ENCODE measurements at regions not wholly inside any gene's neighbourhood (a gene's known extent, or its start where the extent isn't known, plus 50 kb on each side); places are given as distances from the start of the nearest gene placed in this dataset.

DNA sequence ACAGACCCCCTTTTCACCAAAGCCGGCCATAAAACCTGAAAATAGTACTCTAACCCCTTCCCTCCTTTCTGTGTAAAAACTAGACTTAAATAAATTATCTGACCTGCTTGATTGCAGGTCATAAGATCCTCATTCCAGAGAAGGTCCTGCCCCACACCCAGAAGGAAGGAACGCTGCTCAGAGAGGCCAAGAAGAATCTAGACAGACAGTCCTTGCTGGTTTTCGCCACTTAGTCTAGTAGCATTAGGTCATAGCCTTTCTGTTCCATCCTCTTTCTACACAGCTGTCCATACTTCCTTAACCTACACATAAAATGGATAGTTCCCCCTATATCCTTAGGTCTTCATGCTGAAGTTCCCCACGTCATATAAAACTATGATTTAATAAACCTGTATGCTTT, 83.7 kb upstream of the IGF1 start:
- no peak for DNase-seq (ENCODE audit: low read depth)
- H3K4me3 ChIP-seq (ENCODE audit: low read depth, low read length) = no peak overlapping the region
- TF ChIP-seq, protein P1, sequence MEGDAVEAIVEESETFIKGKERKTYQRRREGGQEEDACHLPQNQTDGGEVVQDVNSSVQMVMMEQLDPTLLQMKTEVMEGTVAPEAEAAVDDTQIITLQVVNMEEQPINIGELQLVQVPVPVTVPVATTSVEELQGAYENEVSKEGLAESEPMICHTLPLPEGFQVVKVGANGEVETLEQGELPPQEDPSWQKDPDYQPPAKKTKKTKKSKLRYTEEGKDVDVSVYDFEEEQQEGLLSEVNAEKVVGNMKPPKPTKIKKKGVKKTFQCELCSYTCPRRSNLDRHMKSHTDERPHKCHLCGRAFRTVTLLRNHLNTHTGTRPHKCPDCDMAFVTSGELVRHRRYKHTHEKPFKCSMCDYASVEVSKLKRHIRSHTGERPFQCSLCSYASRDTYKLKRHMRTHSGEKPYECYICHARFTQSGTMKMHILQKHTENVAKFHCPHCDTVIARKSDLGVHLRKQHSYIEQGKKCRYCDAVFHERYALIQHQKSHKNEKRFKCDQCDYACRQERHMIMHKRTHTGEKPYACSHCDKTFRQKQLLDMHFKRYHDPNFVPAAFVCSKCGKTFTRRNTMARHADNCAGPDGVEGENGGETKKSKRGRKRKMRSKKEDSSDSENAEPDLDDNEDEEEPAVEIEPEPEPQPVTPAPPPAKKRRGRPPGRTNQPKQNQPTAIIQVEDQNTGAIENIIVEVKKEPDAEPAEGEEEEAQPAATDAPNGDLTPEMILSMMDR (conservative IDR thresholded peaks at IDR 0.05; ENCODE audit: low read depth, low read length) = no peak

DNA sequence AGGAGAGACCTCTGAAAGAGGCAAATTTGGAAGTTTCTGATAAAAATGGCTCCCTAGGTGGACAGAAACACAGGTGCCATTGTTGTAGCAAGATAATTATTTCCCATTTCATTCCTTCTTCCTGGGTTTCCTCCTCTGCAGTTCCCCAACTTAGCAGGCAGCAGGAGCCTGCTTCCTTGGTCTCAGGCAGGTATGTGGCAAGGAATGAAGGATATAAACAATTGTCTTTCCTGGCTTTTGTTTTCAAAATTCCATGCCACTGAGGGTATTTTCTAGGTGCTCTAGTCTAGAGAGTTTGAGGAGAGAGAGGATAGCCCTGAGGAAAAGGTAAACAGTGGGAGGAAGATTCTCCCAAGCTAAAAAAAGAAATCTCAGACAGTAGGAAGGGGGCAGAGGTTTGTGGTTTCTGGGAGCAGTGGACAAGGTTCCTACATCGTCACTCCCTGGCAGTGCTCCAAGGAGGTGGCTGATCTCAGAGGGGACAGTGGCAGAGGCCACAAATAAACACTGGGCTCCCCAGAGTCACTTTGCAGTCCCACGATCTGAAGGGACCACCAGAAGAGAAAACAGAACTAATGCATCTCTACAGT, 82.6 kb upstream of the IGF1 start:
- TF ChIP-seq, protein P1 (conservative IDR thresholded peaks at IDR 0.05; ENCODE audit: low read depth, low read length) = no peak
- DNase-seq (ENCODE audit: low read depth) = no peak
- no peak overlapping the region for H3K4me3 ChIP-seq (ENCODE audit: low read depth, low read length)

DNA sequence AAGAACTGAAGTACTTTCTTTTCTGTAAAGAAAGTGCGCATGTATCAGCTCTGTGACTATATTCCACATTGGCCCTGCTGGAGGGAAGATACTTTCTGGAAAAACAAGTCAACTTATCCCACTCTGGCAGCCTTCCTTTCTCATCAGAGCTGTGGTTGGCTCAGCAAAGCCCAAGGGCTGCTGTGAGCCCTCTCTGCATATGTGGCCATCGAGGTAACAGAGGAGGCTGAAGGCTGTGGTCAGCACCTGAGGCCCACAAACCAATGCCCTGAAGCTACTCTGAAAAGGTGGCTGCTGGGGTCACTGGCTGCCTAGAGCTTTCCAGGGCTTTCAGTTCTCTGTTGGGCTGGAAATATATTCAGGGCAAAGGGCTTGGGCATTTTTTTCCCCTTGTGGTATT, 70.8 kb upstream of the IGF1 start:
- DNase-seq (ENCODE audit: low read depth) = no peak
- TF ChIP-seq, protein P1 (conservative IDR thresholded peaks at IDR 0.05; ENCODE audit: low read depth, low read length) = no peak

DNA sequence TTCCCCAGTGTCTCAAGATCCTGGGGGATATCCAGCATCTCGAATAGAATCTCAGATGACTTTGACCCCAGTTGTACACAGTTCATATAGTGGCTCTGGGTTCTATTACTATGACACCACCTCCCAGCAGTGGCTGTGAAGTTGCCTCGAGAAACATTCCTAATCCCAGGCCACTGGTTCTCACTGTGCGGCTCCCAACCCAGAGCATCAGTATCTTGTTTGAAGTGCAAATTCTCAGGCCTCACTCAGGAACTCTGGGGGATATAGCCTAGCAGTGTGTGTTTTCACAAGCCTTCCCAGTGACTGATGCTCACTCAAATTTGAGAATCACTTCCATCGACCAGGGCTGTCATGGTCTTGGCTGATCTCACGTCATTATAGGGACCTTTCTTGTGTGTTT, 69.3 kb upstream of the IGF1 start:
- H3K4me3 ChIP-seq (ENCODE audit: low read depth, low read length) = no peak overlapping the region
- DNase-seq (ENCODE audit: low read depth) = no peak
- TF ChIP-seq, protein P1 (conservative IDR thresholded peaks at IDR 0.05; ENCODE audit: low read depth, low read length) = no peak

More for the DNA sequence above, 70.8 kb upstream of the IGF1 start:
- H3K4me3 ChIP-seq (ENCODE audit: low read depth, low read length) = no peak overlapping the region

DNA sequence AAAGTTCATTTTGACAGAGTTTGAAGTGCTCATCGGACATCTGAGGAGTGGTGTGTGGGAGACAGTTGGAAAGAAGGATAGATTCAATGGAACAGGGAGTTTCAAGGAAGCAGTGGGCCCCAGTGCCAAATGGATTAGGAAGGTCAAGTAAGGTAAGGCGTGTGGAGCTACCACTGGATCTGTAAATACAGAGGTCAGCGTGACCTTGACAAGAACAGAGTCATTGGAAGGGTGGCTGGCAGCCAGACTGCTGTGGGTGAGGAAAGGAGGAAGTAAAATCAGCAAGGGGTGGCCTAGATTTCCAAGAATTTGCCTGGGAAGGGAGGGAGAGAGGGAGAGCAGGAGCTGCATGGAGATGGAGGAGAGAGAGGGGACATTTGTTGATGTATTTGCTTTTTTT, 68.2 kb upstream of the IGF1 start:
- TF ChIP-seq, protein P1 (conservative IDR thresholded peaks at IDR 0.05; ENCODE audit: low read depth, low read length) = no peak
- H3K4me3 ChIP-seq (ENCODE audit: low read depth, low read length) = no peak overlapping the region
- peak; percentile 23 for DNase-seq (ENCODE audit: low read depth)

DNA sequence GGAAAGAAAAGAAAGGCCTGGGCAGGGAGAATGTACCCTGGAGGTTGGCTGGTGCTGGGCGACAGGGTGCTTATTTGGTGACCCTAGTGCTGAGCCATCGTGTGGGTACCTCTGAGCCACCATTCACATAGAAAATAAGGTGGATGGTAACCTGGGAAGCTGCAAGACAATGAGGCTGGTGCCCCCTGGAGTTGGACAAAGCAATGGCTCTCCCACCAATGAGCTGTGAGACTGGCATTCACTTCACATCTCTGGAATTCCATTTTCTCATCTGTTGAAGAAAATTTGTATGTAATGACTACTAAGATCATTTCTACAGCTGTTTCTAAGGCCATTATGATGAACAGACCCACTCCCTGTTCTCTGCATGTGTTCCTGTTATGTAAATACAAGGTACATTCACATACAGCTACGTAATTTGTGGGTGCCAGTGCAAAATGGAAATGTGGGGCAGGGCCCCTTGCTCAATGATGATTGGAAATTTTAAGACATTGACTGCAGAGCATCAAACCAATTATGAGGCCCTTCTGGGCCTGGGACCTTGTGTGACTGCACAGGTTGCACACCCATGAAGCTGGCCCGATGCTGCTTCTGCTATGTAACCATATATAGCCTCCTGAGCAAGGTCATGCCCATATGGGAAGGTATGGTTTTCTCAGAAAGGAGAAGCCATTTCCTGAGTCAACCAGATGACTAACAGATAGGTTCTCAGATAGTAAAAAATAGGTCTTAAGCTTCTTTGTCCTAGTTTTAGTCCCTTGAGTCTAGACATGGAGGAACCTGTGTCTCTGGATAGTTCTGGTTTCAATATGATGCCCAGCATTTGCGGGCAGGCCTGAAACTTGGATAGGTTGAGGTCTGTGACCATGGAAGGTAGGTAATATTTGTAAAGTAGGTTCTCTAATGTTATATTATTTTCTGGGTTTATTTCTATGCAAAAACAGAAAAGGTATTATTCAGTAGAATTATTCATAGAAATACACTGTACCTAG, 63.4 kb upstream of the IGF1 start:
- DNase-seq (ENCODE audit: low read depth) = no peak
- no peak overlapping the region for H3K4me3 ChIP-seq (ENCODE audit: low read depth, low read length)
- TF ChIP-seq, protein P1 (conservative IDR thresholded peaks at IDR 0.05; ENCODE audit: low read depth, low read length) = peak; percentile 26
